ENCODE measurements at regions not wholly inside any gene's neighbourhood (a gene's known extent, or its start where the extent isn't known, plus 50 kb on each side); places are given as distances from the start of the nearest gene placed in this dataset.
"Not testable (repeated sequence)": the region's sequence is repeated elsewhere in the genome, so short reads cannot be mapped to it uniquely, and the experiment has no call there.

GRCh38 chr4:116001291-116001690, 887.9 kb upstream of the NDST4 start:
- no peak for ATAC-seq (ENCODE audit: poor library complexity)
- no peaks in the 10 kb centered on the region for H3K36me3 Mint-ChIP-seq (ENCODE audit: low read depth)
- intact Hi-C loops (cut with DNase I, micrococcal nuclease) = no loop called here
- H3K36me3 ChIP-seq (ENCODE audit: insufficient read depth, low read length) = no peaks in the 10 kb centered on the region
- H3K4me1 Mint-ChIP-seq (ENCODE audit: low read depth) = no peaks in the 10 kb centered on the region
- no peaks in the 10 kb centered on the region for H3K9me3 ChIP-seq (ENCODE audit: control insufficient read depth in 1 of 2, insufficient read depth in 1 of 2, low read length in 2 of 2)
- H3K27ac ChIP-seq (ENCODE audit: low read depth in 1 of 2, low read length in 2 of 2) = no peak overlapping the region
- ChIA-PET POLR2A (no interaction called here), CTCF (no interaction called here)
- no peak overlapping the region for H3K4me3 Mint-ChIP-seq
- DNase-seq = no peak
- H3K27me3 Mint-ChIP-seq = no peaks in the 10 kb centered on the region
- no peaks in the 10 kb centered on the region for H3K4me1 ChIP-seq (ENCODE audit: insufficient read depth, low read length)
- H3K9me3 Mint-ChIP-seq = no peaks in the 10 kb centered on the region
- no peak overlapping the region for H3K27ac Mint-ChIP-seq
- no peak for TF ChIP-seq CTCF (IDR thresholded peaks at IDR 0.05)
- H3K27me3 ChIP-seq (ENCODE audit: control insufficient read depth in 1 of 2, insufficient read depth in 2 of 2, low read length in 2 of 2) = no peaks in the 10 kb centered on the region
- H3K4me3 ChIP-seq (ENCODE audit: low read length) = no peak overlapping the region

- Histone ChIP-seq H3K27me3 (ENCODE audit: control insufficient read depth in 1 of 2, insufficient read depth in 2 of 2, low read length in 2 of 2) (no peaks in the 10 kb centered on the region), H3K4me3 (ENCODE audit: low read length) (no peak overlapping the region), H3K9me3 (ENCODE audit: control insufficient read depth in 1 of 2, insufficient read depth in 1 of 2, low read length in 2 of 2) (peaks cover 0 to 10% of the 10 kb centered on the region in 2 experiments), H3K4me1 (ENCODE audit: insufficient read depth, low read length) (no peaks in the 10 kb centered on the region), H3K36me3 (ENCODE audit: insufficient read depth, low read length) (no peaks in the 10 kb centered on the region), H3K27ac (ENCODE audit: low read depth in 1 of 2, low read length in 2 of 2) (no peak overlapping the region)
- ChIA-PET POLR2A (no interaction called here), CTCF (no interaction called here)
- Mint-ChIP-seq H3K9me3 (no peaks in the 10 kb centered on the region), H3K27ac (no peak overlapping the region), H3K4me3 (no peak overlapping the region), H3K27me3 (no peaks in the 10 kb centered on the region), H3K36me3 (ENCODE audit: low read depth) (no peaks in the 10 kb centered on the region), H3K4me1 (ENCODE audit: low read depth) (no peaks in the 10 kb centered on the region)
- no peak for TF ChIP-seq CTCF (IDR thresholded peaks at IDR 0.05)
- ATAC-seq (ENCODE audit: poor library complexity) (no peak), DNase-seq (no peak)
- intact Hi-C loops (cut with DNase I, micrococcal nuclease) = no loop called here
These were observed 873.2 kb upstream of the NDST4 start for GRCh38 chr4:115986573-115986972.

- H3K9me3 ChIP-seq (ENCODE audit: control insufficient read depth in 1 of 2, insufficient read depth in 1 of 2, low read length in 2 of 2); H3K4me3 Mint-ChIP-seq; H3K27ac ChIP-seq (ENCODE audit: low read depth in 1 of 2, low read length in 2 of 2); H3K4me3 ChIP-seq (ENCODE audit: low read length); ATAC-seq (ENCODE audit: poor library complexity); H3K36me3 Mint-ChIP-seq (ENCODE audit: low read depth); H3K27me3 ChIP-seq (ENCODE audit: control insufficient read depth in 1 of 2, insufficient read depth in 2 of 2, low read length in 2 of 2); H3K4me1 ChIP-seq (ENCODE audit: insufficient read depth, low read length); H3K4me1 Mint-ChIP-seq (ENCODE audit: low read depth); H3K9me3 Mint-ChIP-seq; intact Hi-C loops (cut with DNase I, micrococcal nuclease); H3K27me3 Mint-ChIP-seq; H3K36me3 ChIP-seq (ENCODE audit: insufficient read depth, low read length); H3K27ac Mint-ChIP-seq; CTCF ChIA-PET; DNase-seq; POLR2A ChIA-PET: not testable (repeated sequence)
These were observed 862.1 kb upstream of the NDST4 start for GRCh38 chr4:115975421-115976001.

- Mint-ChIP-seq H3K27ac (no peak overlapping the region), H3K4me1 (ENCODE audit: low read depth) (no peaks in the 10 kb centered on the region), H3K27me3 (no peaks in the 10 kb centered on the region), H3K36me3 (ENCODE audit: low read depth) (no peaks in the 10 kb centered on the region), H3K9me3 (no peaks in the 10 kb centered on the region), H3K4me3 (no peak overlapping the region)
- ChIA-PET CTCF (no interaction called here), POLR2A (no interaction called here)
- Histone ChIP-seq H3K36me3 (ENCODE audit: insufficient read depth, low read length) (no peaks in the 10 kb centered on the region), H3K4me1 (ENCODE audit: insufficient read depth, low read length) (no peaks in the 10 kb centered on the region), H3K4me3 (ENCODE audit: low read length) (no peak overlapping the region), H3K9me3 (ENCODE audit: control insufficient read depth in 1 of 2, insufficient read depth in 1 of 2, low read length in 2 of 2) (no peaks in the 10 kb centered on the region), H3K27me3 (ENCODE audit: control insufficient read depth in 1 of 2, insufficient read depth in 2 of 2, low read length in 2 of 2) (no peaks in the 10 kb centered on the region), H3K27ac (ENCODE audit: low read depth in 1 of 2, low read length in 2 of 2) (no peak overlapping the region)
- no peak for DNase-seq
- no peak for ATAC-seq (ENCODE audit: poor library complexity)
- TF ChIP-seq CTCF (IDR thresholded peaks at IDR 0.05) = no peak
- intact Hi-C loops (cut with DNase I, micrococcal nuclease) = no loop called here
These were observed 860.3 kb upstream of the NDST4 start for GRCh38 chr4:115973768-115974167.
